IMR-90 (cell line): ENCODE measurements at regions not wholly inside any gene's neighbourhood (a gene's known extent, or its start where the extent isn't known, plus 50 kb on each side); places are given as distances from the start of the nearest gene placed in this dataset.

Experiments used
- ATAC-seq: fragments of 200-7000 bp; cut with Tn5 transposase; 2 replicates; pipeline ENCODE4 v1.9.1; 2020; ENCODE audit warnings: low read depth, mild to moderate bottlenecking, moderate library complexity
- BruUV-seq: library from RNA; stranded (reverse); fragments of 400-500 nt; replicated peaks from 2 replicates; lab custom pipeline; 2021; lab: Mats Ljungman, UMichigan
- CTCF ChIA-PET: fragments of 300-600 bp; formaldehyde crosslinking; extraction: SDS; loops from one replicate; lab custom pipeline; 2021; ENCODE audit warnings: antibody characterized with exemption; lab: Yijun Ruan, JAX
- POLR2A ChIA-PET: fragments of 300-600 bp; sonication (Branson Sonifier 250); formaldehyde crosslinking; loops from one replicate; lab custom pipeline; 2022; ENCODE audit warnings: antibody characterized with exemption; ENCODE audit not compliant: unreplicated experiment; lab: Charles Lee
- DNase-seq: peaks from one replicate; pipeline ENCODE4 v3.0.0; 2013
- H2AFZ ChIP-seq: replicated peaks from 2 replicates; pipeline ENCODE3; 2013; ENCODE audit warnings: low read length, mild to moderate bottlenecking; ENCODE audit not compliant: poor library complexity
- H2AK5ac ChIP-seq: 2 replicates; pipeline ENCODE4 v1.6.1; 2013; ENCODE audit warnings: low read depth, low read length, inconsistent platforms
- H2AK9ac ChIP-seq: replicated peaks from 2 replicates; pipeline ENCODE3; 2013; ENCODE audit warnings: mild to moderate bottlenecking, low read depth, low read length, moderate library complexity; ENCODE audit not compliant: poor library complexity
- H2BK120ac ChIP-seq: 2 replicates; pipeline ENCODE4 v1.6.1; 2013; ENCODE audit warnings: low read depth, low read length, inconsistent platforms
- H2BK15ac ChIP-seq: 3 replicates; pipeline ENCODE4 v1.6.1; 2013; ENCODE audit warnings: low read depth, low read length, inconsistent platforms
- H2BK20ac ChIP-seq: 2 replicates; pipeline ENCODE4 v1.6.1; 2013; ENCODE audit warnings: low read depth, mild to moderate bottlenecking, inconsistent platforms, low read length, moderate library complexity
- H2BK5ac ChIP-seq: 2 replicates; pipeline ENCODE4 v1.6.1; 2013; ENCODE audit warnings: mild to moderate bottlenecking, low read depth, low read length, inconsistent platforms; ENCODE audit not compliant: poor library complexity, severe bottlenecking
- H3K14ac ChIP-seq: replicated peaks from 2 replicates; pipeline ENCODE4 v1.6.1; 2013; ENCODE audit warnings: low read depth, low read length, inconsistent platforms
- H3K18ac ChIP-seq: 2 replicates; pipeline ENCODE4 v1.6.1; 2013; ENCODE audit warnings: low read depth, low read length, control low read depth
- H3K23ac ChIP-seq: 2 replicates; pipeline ENCODE4 v1.6.1; 2013; ENCODE audit warnings: low read depth, low read length, inconsistent platforms
- H3K27ac ChIP-seq: 2 replicates; pipeline ENCODE4 v1.5.1; 2013; ENCODE audit warnings: mild to moderate bottlenecking, control low read depth, low read length; ENCODE audit not compliant: insufficient read depth
- H3K27me3 ChIP-seq: 2 replicates; pipeline ENCODE4 v1.6.1; 2013; ENCODE audit warnings: low read length; ENCODE audit not compliant: control insufficient read depth, insufficient read depth
- H3K36me3 ChIP-seq: 2 replicates; pipeline ENCODE4 v1.6.1; 2013; ENCODE audit warnings: low read length, mixed read lengths; ENCODE audit not compliant: control insufficient read depth, insufficient read depth
- H3K4ac ChIP-seq: 2 replicates; pipeline ENCODE4 v1.6.1; 2013; ENCODE audit warnings: low read depth, low read length, inconsistent platforms
- H3K4me1 ChIP-seq: 2 replicates; pipeline ENCODE4 v1.6.1; 2013; ENCODE audit warnings: low read length, mixed read lengths; ENCODE audit not compliant: control insufficient read depth, insufficient read depth
- H3K4me2 ChIP-seq: 2 replicates; pipeline ENCODE4 v1.6.1; 2013; ENCODE audit warnings: low read depth, mild to moderate bottlenecking, control low read depth, low read length, moderate library complexity
- H3K4me3 ChIP-seq: 2 replicates; pipeline ENCODE4 v1.5.1; 2013; ENCODE audit warnings: low read depth, mild to moderate bottlenecking, control low read depth, low read length, moderate library complexity; ENCODE audit not compliant: insufficient read depth
- H3K56ac ChIP-seq: 2 replicates; pipeline ENCODE4 v1.6.1; 2013; ENCODE audit warnings: low read length, inconsistent platforms; ENCODE audit not compliant: insufficient read depth; ENCODE audit errors: extremely low read depth
- H3K79me1 ChIP-seq, 2 experiments: 2 replicates each; pipeline ENCODE4 v1.6.1; 2013; ENCODE audit warnings: low read length in 2 of 2, inconsistent platforms in 1 of 2, low read depth in 1 of 2
- H3K9ac ChIP-seq: 2 replicates; pipeline ENCODE4 v1.6.1; 2013; ENCODE audit warnings: low read depth, low read length, control low read depth
- H3K9me1 ChIP-seq: 2 replicates; pipeline ENCODE4 v1.6.1; 2013; ENCODE audit warnings: low read length, inconsistent platforms; ENCODE audit not compliant: insufficient read depth
- H3K9me3 ChIP-seq: 2 replicates; pipeline ENCODE4 v1.6.1; 2013; ENCODE audit warnings: low read length; ENCODE audit not compliant: control insufficient read depth, insufficient read depth
- H4K20me1 ChIP-seq: 2 replicates; pipeline ENCODE4 v1.6.1; 2013; ENCODE audit warnings: low read length, inconsistent platforms; ENCODE audit not compliant: insufficient read depth
- H4K5ac ChIP-seq: 2 replicates; pipeline ENCODE4 v1.6.1; 2013; ENCODE audit warnings: mild to moderate bottlenecking, low read depth, low read length, control low read depth
- H4K8ac ChIP-seq, 2 experiments: 2 replicates each; pipeline ENCODE4 v1.6.1; 2013; ENCODE audit warnings: low read depth in 2 of 2, low read length in 2 of 2, control low read depth in 1 of 2, inconsistent platforms in 1 of 2
- H4K91ac ChIP-seq: 2 replicates; pipeline ENCODE4 v1.6.1; 2013; ENCODE audit warnings: low read depth, low read length, inconsistent platforms; ENCODE audit not compliant: insufficient read depth
- BHLHE40 ChIP-seq: fragments of 150-350 bp; IDR thresholded peaks from 2 replicates; pipeline ENCODE4 v1.6.1; 2016; ENCODE audit warnings: mild to moderate bottlenecking, low read depth, low read length
- CEBPB ChIP-seq: IDR thresholded peaks from 2 replicates; pipeline ENCODE4 v1.6.1; 2012; ENCODE audit warnings: low read depth, low read length, improper control_type of control experiment
- MAFK ChIP-seq: IDR thresholded peaks from 2 replicates; pipeline ENCODE4 v1.6.1; 2012; ENCODE audit warnings: low read depth, low read length, improper control_type of control experiment
- MAZ ChIP-seq: IDR thresholded peaks from 2 replicates; pipeline ENCODE4 v1.6.1; 2012; ENCODE audit warnings: low read depth, mild to moderate bottlenecking, low read length, improper control_type of control experiment, moderate library complexity, borderline replicate concordance
- NFE2L2 ChIP-seq: fragments of 150-350 bp; IDR thresholded peaks from 2 replicates; pipeline ENCODE4 v1.6.1; 2016; ENCODE audit warnings: low read depth, mild to moderate bottlenecking, low read length
- POLR2A ChIP-seq: IDR thresholded peaks from 2 replicates; pipeline ENCODE4 v1.6.1; 2012; ENCODE audit warnings: mild to moderate bottlenecking, low read depth, low read length
- RFX5 ChIP-seq: IDR thresholded peaks from 2 replicates; pipeline ENCODE4 v1.8.0; 2012; ENCODE audit warnings: low read depth, mild to moderate bottlenecking, low read length, moderate library complexity
- SMC3 ChIP-seq: fragments of 150-350 bp; IDR thresholded peaks from 2 replicates; pipeline ENCODE4 v1.6.1; 2016; ENCODE audit warnings: low read depth, mild to moderate bottlenecking, antibody characterized with exemption, low read length, moderate library complexity
- WGBS, 2 experiments: methylation state at CpG; one replicate each; pipeline versions ENCODE4 v1.1.5 to v1.1.7; 2013; ENCODE audit warnings: missing lambda C conversion rate in 2 of 2; ENCODE audit not compliant: insufficient read length in 1 of 2; ENCODE audit errors: extremely low coverage in 2 of 2; 5-methylcytosine and 5-hydroxymethylcytosine counted together
- dilution Hi-C: fragments of 300-500 bp; cut with HindIII; formaldehyde crosslinking; loops from one replicate; pipeline ENCODE4 v1.14.3; 2018; ENCODE audit warnings: low sequenced_read_pairs; ENCODE audit not compliant: unreplicated experiment
- in situ Hi-C: fragments of 300-500 bp; cut with MboI; formaldehyde crosslinking; loops from 3 replicates; pipeline ENCODE4 v1.14.3; 2019; ENCODE audit warnings: low sequenced_read_pairs, inconsistent platforms, mixed read lengths
- intact Hi-C: fragments of 100-400 bp; cut with micrococcal nuclease; formaldehyde crosslinking; loops from 2 replicates; pipeline ENCODE4 v1.10.0; 2022
- TF ChIP-seq, protein P1 (sequence below): fragments of 150-350 bp; IDR thresholded peaks from 2 replicates; pipeline ENCODE4 v1.6.1; 2017; ENCODE audit warnings: mild to moderate bottlenecking, antibody characterized with exemption, low read length, low read depth
- TF ChIP-seq, protein P2 (sequence below): conservative IDR thresholded peaks from 2 replicates; pipeline ENCODE4 v1.5.1; 2012; ENCODE audit warnings: mild to moderate bottlenecking, low read depth, low read length, improper control_type of control experiment
- TF ChIP-seq, protein P3 (sequence below): fragments of 150-350 bp; IDR thresholded peaks from 2 replicates; pipeline ENCODE4 v1.6.1; 2016; ENCODE audit warnings: low read depth, mild to moderate bottlenecking, low read length, moderate library complexity, borderline replicate concordance

DNA sequence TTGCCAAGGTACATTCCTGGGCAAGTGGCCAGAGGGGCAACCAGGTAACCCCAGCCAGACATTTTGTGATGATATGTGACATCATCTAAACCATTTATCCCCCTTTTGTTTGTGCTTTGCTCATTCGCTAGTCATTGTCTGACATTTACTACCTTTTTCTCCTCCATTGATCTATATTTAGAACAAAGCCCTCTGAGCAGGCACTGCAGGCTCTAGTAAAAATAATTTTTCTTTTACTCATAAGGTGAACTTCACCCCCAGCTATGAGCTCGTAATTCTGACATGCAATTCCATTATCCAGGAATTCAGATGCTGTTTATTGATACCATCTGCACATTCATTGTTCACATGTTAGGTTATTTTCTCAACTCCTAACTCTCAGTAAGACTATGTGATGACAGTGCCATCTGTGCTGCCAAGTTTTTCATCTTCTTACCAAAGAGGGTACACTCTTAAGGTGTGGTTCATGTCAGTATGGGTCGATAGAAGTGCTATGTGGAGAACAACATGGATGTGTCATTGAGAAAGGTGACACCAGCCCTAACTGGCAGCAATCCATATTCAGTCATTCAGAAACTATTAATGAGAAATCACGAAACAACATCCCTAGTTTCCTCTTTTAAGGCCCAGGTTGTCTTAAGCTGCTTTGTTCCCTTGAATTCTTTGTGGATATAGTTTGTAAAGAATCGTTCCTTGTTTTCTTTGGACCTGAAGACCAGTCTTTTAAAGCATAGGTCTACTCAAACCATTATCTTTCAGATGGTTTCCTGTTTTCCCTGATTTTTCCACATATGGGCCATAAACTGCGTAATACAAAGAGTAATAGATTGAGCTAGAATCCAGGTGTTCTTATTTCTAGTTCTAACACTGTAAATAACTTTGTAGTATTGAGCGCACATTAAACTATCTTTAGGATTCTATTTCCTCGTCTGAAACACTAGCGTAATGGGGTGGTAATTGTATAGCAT is 978.1 kb upstream of the CDH2 start:
- Histone ChIP-seq H3K4me1 (peaks cover 10% of the 10 kb centered on the region), H4K8ac (peak overlapping the region; percentile 69 to 98), H2BK20ac (peak overlapping the region; percentile 97), H4K91ac (peak overlapping the region; percentile 72), H4K5ac (peak overlapping the region; percentile 94), H3K9ac (no peak overlapping the region), H3K36me3 (no peaks in the 10 kb centered on the region), H3K27ac (peak overlapping the region; percentile 83), H2AFZ (peak overlapping the region; percentile 5), H3K9me3 (no peaks in the 10 kb centered on the region), H3K27me3 (no peaks in the 10 kb centered on the region), H3K9me1 (no peaks in the 10 kb centered on the region), H3K4ac (peak overlapping the region; percentile 98), H3K14ac (peak overlapping the region; percentile 86), H3K4me3 (no peak overlapping the region), H3K56ac (peak overlapping the region; percentile 45), H2BK15ac (peak overlapping the region; percentile 51), H2BK120ac (peak overlapping the region; percentile 99), H3K23ac (peak overlapping the region; percentile 95), H2AK9ac (no peak overlapping the region), H3K4me2 (peak overlapping the region; percentile 74; the same call in 1 of the 2 replicates), H2AK5ac (peak overlapping the region; percentile 40), H3K79me1 (peaks cover 0 to 2% of the 10 kb centered on the region in 2 experiments; a peak in 1 of 4 replicates), H4K20me1 (no peaks in the 10 kb centered on the region), H2BK5ac (peak overlapping the region; percentile 94), H3K18ac (peak overlapping the region; percentile 98)
- CTCF ChIA-PET = no interaction called here
- in situ Hi-C loops (no loop called here), dilution Hi-C loops (no loop called here), intact Hi-C loops (no loop called here)
- TF ChIP-seq, protein P1, sequence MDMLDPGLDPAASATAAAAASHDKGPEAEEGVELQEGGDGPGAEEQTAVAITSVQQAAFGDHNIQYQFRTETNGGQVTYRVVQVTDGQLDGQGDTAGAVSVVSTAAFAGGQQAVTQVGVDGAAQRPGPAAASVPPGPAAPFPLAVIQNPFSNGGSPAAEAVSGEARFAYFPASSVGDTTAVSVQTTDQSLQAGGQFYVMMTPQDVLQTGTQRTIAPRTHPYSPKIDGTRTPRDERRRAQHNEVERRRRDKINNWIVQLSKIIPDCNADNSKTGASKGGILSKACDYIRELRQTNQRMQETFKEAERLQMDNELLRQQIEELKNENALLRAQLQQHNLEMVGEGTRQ = no peak
- TF ChIP-seq, protein P2, sequence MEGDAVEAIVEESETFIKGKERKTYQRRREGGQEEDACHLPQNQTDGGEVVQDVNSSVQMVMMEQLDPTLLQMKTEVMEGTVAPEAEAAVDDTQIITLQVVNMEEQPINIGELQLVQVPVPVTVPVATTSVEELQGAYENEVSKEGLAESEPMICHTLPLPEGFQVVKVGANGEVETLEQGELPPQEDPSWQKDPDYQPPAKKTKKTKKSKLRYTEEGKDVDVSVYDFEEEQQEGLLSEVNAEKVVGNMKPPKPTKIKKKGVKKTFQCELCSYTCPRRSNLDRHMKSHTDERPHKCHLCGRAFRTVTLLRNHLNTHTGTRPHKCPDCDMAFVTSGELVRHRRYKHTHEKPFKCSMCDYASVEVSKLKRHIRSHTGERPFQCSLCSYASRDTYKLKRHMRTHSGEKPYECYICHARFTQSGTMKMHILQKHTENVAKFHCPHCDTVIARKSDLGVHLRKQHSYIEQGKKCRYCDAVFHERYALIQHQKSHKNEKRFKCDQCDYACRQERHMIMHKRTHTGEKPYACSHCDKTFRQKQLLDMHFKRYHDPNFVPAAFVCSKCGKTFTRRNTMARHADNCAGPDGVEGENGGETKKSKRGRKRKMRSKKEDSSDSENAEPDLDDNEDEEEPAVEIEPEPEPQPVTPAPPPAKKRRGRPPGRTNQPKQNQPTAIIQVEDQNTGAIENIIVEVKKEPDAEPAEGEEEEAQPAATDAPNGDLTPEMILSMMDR = no peak
- no peak for TF ChIP-seq POLR2A
- TF ChIP-seq BHLHE40 = 0 out of 2 replicates have a peak, but pooled peaks have one; percentile 36
- TF ChIP-seq NFE2L2 = no peak
- TF ChIP-seq SMC3 = no peak
- TF ChIP-seq RFX5 = no peak
- no peak; the same call in 1 of the 2 replicates for TF ChIP-seq MAFK
- 0 out of 2 replicates have a peak, but pooled peaks have one; percentile 11 for TF ChIP-seq MAZ
- TF ChIP-seq CEBPB = peak; percentile 3; the same call in 1 of the 2 replicates
- TF ChIP-seq, protein P3, sequence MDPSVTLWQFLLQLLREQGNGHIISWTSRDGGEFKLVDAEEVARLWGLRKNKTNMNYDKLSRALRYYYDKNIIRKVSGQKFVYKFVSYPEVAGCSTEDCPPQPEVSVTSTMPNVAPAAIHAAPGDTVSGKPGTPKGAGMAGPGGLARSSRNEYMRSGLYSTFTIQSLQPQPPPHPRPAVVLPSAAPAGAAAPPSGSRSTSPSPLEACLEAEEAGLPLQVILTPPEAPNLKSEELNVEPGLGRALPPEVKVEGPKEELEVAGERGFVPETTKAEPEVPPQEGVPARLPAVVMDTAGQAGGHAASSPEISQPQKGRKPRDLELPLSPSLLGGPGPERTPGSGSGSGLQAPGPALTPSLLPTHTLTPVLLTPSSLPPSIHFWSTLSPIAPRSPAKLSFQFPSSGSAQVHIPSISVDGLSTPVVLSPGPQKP = no peak
- WGBS, 2 experiments = 0% methylated on average over 1 of the region's 9 CpGs; no CpG with 5 or more reads in 1 of the 2 experiments
- DNase-seq (peak; percentile 91), ATAC-seq (peak; percentile 77)
- BruUV-seq = no TSS peak
- POLR2A ChIA-PET = no interaction called here
